B cell (primary cell): ENCODE measurements at regions not wholly inside any gene's neighbourhood (a gene's known extent, or its start where the extent isn't known, plus 50 kb on each side); places are given as distances from the start of the nearest gene placed in this dataset.

Experiments used
- ATAC-seq: fragments of 200-7000 bp; cut with Tn5 transposase; one replicate; pipeline ENCODE4 v1.10.0; 2021; ENCODE audit warnings: low read depth, mild to moderate bottlenecking, moderate number of reproducible peaks, moderate library complexity
- CTCF ChIA-PET: fragments of 350-600 bp; sonication (Branson Sonifier 250); formaldehyde crosslinking; loops from one replicate; lab custom pipeline; 2021; ENCODE audit warnings: antibody characterized with exemption, inconsistent platforms; lab: Charles Lee
- POLR2A ChIA-PET: fragments of 350-600 bp; sonication (Branson Sonifier 250); formaldehyde crosslinking; loops from one replicate; lab custom pipeline; 2021; ENCODE audit warnings: antibody characterized with exemption; lab: Charles Lee
- DNase-seq: peaks from one replicate; pipeline ENCODE4 v3.0.0; 2013
- H2AFZ ChIP-seq: 2 replicates; pipeline ENCODE4 v1.6.1; 2012; ENCODE audit warnings: mild to moderate bottlenecking, low read depth, low read length; ENCODE audit not compliant: insufficient read depth, poor library complexity, severe bottlenecking
- H3K27ac ChIP-seq, 2 donors: 1 replicate in 1 of 2; 2 replicates in 1 of 2; pipeline ENCODE4 v1.5.1; 2012 to 2013; ENCODE audit warnings: low read length in 2 of 2, mild to moderate bottlenecking in 2 of 2, moderate library complexity in 1 of 2
- H3K27me3 ChIP-seq, 4 experiments: fragments of 200-600 bp in 1 of 4; sonication (generic) in 1 of 4; replicated peaks in 1 of 4; 1 replicate in 2 of 4; 2 replicates in 2 of 4; pipeline versions ENCODE4 v1.6.1 to v1.7.0; 2013 to 2016; ENCODE audit warnings: low read length in 3 of 4, mild to moderate bottlenecking in 2 of 4, mixed read lengths in 1 of 4, moderate library complexity in 1 of 4; ENCODE audit not compliant: insufficient read depth in 4 of 4, control insufficient read depth in 3 of 4; ENCODE audit errors: control extremely low read depth in 1 of 4
- H3K36me3 ChIP-seq, 2 experiments: replicated peaks in 1 of 2; 1 replicate in 1 of 2; 2 replicates in 1 of 2; pipeline versions ENCODE4 v1.6.1 to v1.7.1; 2013; ENCODE audit warnings: low read length in 1 of 2; ENCODE audit not compliant: insufficient read depth in 2 of 2, control insufficient read depth in 1 of 2; ENCODE audit errors: control extremely low read depth in 1 of 2, extremely low read depth in 1 of 2
- H3K4me1 ChIP-seq, 2 donors: fragments of 200-600 bp in 1 of 2; sonication (generic) in 1 of 2; 1 replicate in 1 of 2; 2 replicates in 1 of 2; pipeline versions ENCODE4 v1.5.1 to v1.6.1; 2013 to 2017; ENCODE audit warnings: low read length in 2 of 2; ENCODE audit not compliant: control insufficient read depth in 2 of 2, insufficient read depth in 2 of 2
- H3K4me2 ChIP-seq: replicated peaks from 2 replicates; pipeline ENCODE3; 2012; ENCODE audit warnings: mild to moderate bottlenecking, low read depth, low read length; ENCODE audit not compliant: poor library complexity, severe bottlenecking
- H3K4me3 ChIP-seq, 5 experiments: fragments of 200-600 bp in 1 of 5; sonication (generic) in 1 of 5; 1 replicate in 3 of 5; 2 replicates in 2 of 5; pipeline versions ENCODE4 v1.5.1 to v1.7.0; 2011 to 2016; ENCODE audit warnings: low read length in 4 of 5, mild to moderate bottlenecking in 4 of 5, low read depth in 2 of 5, control low read depth in 1 of 5, moderate library complexity in 1 of 5; ENCODE audit not compliant: insufficient read depth in 1 of 5; ENCODE audit errors: control extremely low read depth in 1 of 5, extremely low read depth in 1 of 5
- H3K79me2 ChIP-seq: fragments of 200-600 bp; sonication (generic); one replicate; pipeline ENCODE4 v1.6.0; 2016; ENCODE audit warnings: low read length; ENCODE audit not compliant: control insufficient read depth, insufficient read depth
- H3K9ac ChIP-seq: fragments of 200-600 bp; sonication (generic); 2 replicates; pipeline ENCODE4 v1.6.1; 2017; ENCODE audit warnings: mild to moderate bottlenecking, low read length, moderate library complexity
- H3K9me3 ChIP-seq, 3 donors: one replicate each; pipeline versions ENCODE4 v1.6.1 to v1.7.1; 2013; ENCODE audit warnings: low read length in 2 of 3; ENCODE audit not compliant: control insufficient read depth in 2 of 3, insufficient read depth in 1 of 3; ENCODE audit errors: control extremely low read depth in 1 of 3
- H4K20me1 ChIP-seq: 2 replicates; pipeline ENCODE4 v1.6.0; 2012; ENCODE audit warnings: mild to moderate bottlenecking, low read length; ENCODE audit not compliant: insufficient read depth, control insufficient read depth, poor library complexity, severe bottlenecking
- H3K27ac Mint-ChIP-seq: one replicate; pipeline ENCODE4 v1.8.0; 2021; ENCODE audit warnings: mixed read lengths
- H3K27me3 Mint-ChIP-seq: one replicate; pipeline ENCODE4 v1.8.0; 2021; ENCODE audit warnings: mixed read lengths
- H3K4me1 Mint-ChIP-seq: one replicate; pipeline ENCODE4 v1.8.0; 2021; ENCODE audit warnings: mixed read lengths
- H3K4me3 Mint-ChIP-seq: one replicate; pipeline ENCODE4 v1.8.0; 2021; ENCODE audit warnings: mixed read lengths
- H3K9me3 Mint-ChIP-seq: one replicate; pipeline ENCODE4 v1.8.0; 2022; ENCODE audit warnings: mixed read lengths; ENCODE audit not compliant: insufficient read depth
- EZH2 ChIP-seq: IDR thresholded peaks from 2 replicates; pipeline ENCODE4 v1.6.1; 2012; ENCODE audit warnings: borderline replicate concordance, low read depth, mild to moderate bottlenecking, moderate library complexity, low read length; ENCODE audit not compliant: insufficient read depth, poor library complexity, severe bottlenecking
- WGBS: methylation state at CpG from one replicate; pipeline ENCODE4 v1.1.5; 2013; ENCODE audit warnings: missing lambda C conversion rate; ENCODE audit not compliant: insufficient coverage; 5-methylcytosine and 5-hydroxymethylcytosine counted together
- intact Hi-C: fragments of 100-400 bp; cut with micrococcal nuclease; formaldehyde crosslinking; loops from one replicate; pipeline ENCODE4 v1.10.0; 2022
- TF ChIP-seq, protein P1 (sequence below): fragments of 200-600 bp; IDR thresholded peaks from one replicate; pipeline ENCODE4 v1.8.0; 2022; ENCODE audit warnings: antibody characterized with exemption, mild to moderate bottlenecking

GRCh38 chr12:78746001-78746400 lies 118.6 kb upstream of the SYT1 start:
- no CpG with 5 or more reads among the region's 2 CpGs for WGBS
- no peak for DNase-seq
- H3K27me3 ChIP-seq, result no peaks in the 10 kb centered on the region
- no peaks in the 10 kb centered on the region for H3K36me3 ChIP-seq
- no peaks in the 10 kb centered on the region for H3K4me1 ChIP-seq
- H3K27ac ChIP-seq, result no peak overlapping the region
- Mint-ChIP-seq H3K9me3 (no peaks in the 10 kb centered on the region), H3K4me1 (no peaks in the 10 kb centered on the region), H3K27ac (no peak overlapping the region), H3K4me3 (no peak overlapping the region), H3K27me3 (no peaks in the 10 kb centered on the region)
- CTCF ChIA-PET, result no interaction called here
- no peaks in the 10 kb centered on the region for H3K79me2 ChIP-seq
- H3K9ac ChIP-seq, result no peak overlapping the region
- intact Hi-C loops, result no loop called here
- no peak overlapping the region for H3K4me2 ChIP-seq
- TF ChIP-seq, protein P1, sequence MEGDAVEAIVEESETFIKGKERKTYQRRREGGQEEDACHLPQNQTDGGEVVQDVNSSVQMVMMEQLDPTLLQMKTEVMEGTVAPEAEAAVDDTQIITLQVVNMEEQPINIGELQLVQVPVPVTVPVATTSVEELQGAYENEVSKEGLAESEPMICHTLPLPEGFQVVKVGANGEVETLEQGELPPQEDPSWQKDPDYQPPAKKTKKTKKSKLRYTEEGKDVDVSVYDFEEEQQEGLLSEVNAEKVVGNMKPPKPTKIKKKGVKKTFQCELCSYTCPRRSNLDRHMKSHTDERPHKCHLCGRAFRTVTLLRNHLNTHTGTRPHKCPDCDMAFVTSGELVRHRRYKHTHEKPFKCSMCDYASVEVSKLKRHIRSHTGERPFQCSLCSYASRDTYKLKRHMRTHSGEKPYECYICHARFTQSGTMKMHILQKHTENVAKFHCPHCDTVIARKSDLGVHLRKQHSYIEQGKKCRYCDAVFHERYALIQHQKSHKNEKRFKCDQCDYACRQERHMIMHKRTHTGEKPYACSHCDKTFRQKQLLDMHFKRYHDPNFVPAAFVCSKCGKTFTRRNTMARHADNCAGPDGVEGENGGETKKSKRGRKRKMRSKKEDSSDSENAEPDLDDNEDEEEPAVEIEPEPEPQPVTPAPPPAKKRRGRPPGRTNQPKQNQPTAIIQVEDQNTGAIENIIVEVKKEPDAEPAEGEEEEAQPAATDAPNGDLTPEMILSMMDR, result no peak
- no peak for TF ChIP-seq EZH2
- H2AFZ ChIP-seq, result no peak overlapping the region
- H3K4me3 ChIP-seq, result no peak overlapping the region
- ATAC-seq, result no peak
- peaks cover 0 to 1% (median 0%) of the 10 kb centered on the region in 3 donors for H3K9me3 ChIP-seq
- POLR2A ChIA-PET, result no interaction called here
- H4K20me1 ChIP-seq, result no peaks in the 10 kb centered on the region

GRCh38 chr12:78753058-78753457 lies 111.5 kb upstream of the SYT1 start:
- no peaks in the 10 kb centered on the region for H3K27me3 ChIP-seq
- no peak overlapping the region for H3K4me3 Mint-ChIP-seq
- ChIA-PET POLR2A (no interaction called here), CTCF (no interaction called here)
- H3K27ac ChIP-seq, result no peak overlapping the region
- H3K27me3 Mint-ChIP-seq, result no peaks in the 10 kb centered on the region
- no peak for TF ChIP-seq EZH2
- TF ChIP-seq, protein P1, result no peak
- no peaks in the 10 kb centered on the region for H3K79me2 ChIP-seq
- no peak overlapping the region for H3K4me3 ChIP-seq
- H3K4me1 ChIP-seq, result no peaks in the 10 kb centered on the region
- no peak for DNase-seq
- H3K4me1 Mint-ChIP-seq, result no peaks in the 10 kb centered on the region
- intact Hi-C loops, result no loop called here
- ATAC-seq, result no peak
- H3K27ac Mint-ChIP-seq, result no peak overlapping the region
- H2AFZ ChIP-seq, result no peak overlapping the region
- whole genome bisulfite sequencing, result no CpG with 5 or more reads among the region's 1 CpG
- no peak overlapping the region for H3K9ac ChIP-seq
- no peaks in the 10 kb centered on the region for H3K36me3 ChIP-seq
- no peaks in the 10 kb centered on the region for H3K9me3 ChIP-seq
- no peak overlapping the region for H3K4me2 ChIP-seq
- H4K20me1 ChIP-seq, result no peaks in the 10 kb centered on the region
- H3K9me3 Mint-ChIP-seq, result peaks cover 3% of the 10 kb centered on the region
